NCI-H510A (cell line): ENCODE measurements at regions not wholly inside any gene's neighbourhood (a gene's known extent, or its start where the extent isn't known, plus 50 kb on each side); places are given as distances from the start of the nearest gene placed in this dataset.

Experiments
- DNase-seq: peaks from one replicate; lab custom pipeline; 2025; lab: John Stamatoyannopoulos, UW

GRCh38 chr2:78439122-78439521 is 586.4 kb upstream of the REG3G start:
- no peak for DNase-seq

DNA sequence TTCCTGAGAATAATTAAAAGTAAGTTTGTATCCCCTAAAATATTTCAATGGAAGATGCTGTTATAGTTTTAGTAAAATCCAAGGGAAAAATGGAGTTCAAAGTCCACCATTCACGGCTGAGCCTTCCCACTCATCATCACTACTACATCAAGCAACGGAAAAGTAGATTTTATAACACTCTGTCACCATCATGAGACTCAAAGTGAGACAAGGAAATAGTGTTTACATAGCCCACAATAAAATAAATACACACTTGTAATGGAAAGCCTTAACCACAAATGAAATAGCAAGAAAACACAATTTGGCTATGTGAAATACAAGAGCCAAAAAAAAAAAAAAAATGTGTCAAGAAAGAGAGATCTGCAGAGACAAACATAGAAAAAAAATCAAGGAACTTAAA is 569.9 kb upstream of the REG3G start:
- DNase-seq, result no peak

- no peak for DNase-seq
Observed at GRCh38 chr2:78457269-78457668, 568.2 kb upstream of the REG3G start.

- no peak for DNase-seq
Observed at GRCh38 chr2:78465707-78466106, 559.8 kb upstream of the REG3G start.

DNA sequence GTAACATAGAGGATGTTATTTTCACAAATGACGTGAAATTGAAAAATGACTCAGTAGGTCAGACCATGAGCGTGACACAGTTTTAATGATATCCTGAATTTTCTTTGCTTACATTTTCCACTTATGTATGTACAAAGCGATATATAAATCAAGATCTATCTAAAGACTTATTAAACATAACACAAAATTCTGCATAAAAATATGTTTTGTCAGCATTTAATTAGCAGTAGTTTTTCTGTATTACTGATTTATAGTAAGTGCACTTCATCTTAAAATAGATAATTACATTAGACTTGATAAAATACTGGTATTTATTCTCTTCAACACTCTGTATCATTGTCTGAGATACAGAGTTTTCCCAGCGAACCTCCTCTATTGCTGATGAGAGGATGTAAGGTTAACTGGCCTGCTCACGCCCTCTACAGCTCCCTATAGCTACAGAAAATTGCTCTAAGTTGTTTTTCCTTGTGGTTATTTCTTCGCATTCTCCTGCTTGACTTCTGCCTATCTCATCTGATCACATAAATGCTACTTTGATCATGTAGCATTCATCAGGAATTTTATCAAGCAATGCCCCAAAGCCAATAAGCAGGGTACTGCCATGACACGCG is 548.8 kb upstream of the REG3G start:
- no peak for DNase-seq

- no peak for DNase-seq
Observed at GRCh38 chr2:78486565-78486964, 538.9 kb upstream of the REG3G start.

- DNase-seq, result no peak
Observed at GRCh38 chr2:78498125-78498524, 527.4 kb upstream of the REG3G start.

DNA sequence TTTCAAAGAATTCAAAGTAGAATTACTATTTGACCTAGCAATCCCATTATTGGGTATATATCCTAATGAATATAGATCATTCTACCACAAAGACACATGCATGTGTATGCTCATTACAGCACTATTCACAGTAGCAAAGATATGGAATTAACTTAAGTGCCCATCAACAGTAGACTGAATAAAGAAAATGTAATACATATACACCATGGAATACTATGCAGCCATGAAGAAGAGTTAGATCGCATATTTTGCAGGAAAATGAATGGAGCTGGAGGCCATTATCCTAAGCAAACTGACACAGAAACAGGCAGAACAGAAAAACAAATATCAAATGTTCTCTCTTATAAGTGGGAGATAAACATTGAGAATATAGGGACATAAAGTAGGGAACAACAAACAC is 519.2 kb upstream of the REG3G start:
- DNase-seq, result no peak

DNA sequence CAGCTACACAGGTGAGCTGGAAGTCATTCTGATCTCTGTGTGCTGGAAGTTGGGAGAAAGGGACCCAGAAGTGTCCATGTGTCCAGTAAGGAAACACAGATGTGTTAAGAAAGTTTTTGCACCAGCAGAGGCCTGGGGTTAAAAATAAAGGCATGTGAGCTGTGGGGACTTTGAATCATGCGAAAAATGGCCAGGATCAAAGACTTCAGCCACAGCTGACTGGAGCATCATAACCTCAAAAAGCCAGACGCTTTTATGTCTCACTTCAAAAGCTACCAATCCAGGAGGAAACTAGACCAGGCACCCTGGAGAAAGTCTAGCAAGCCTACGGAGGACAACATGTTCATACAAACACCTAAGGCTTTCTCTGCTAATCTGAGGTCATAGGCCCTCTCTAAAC is 503.6 kb upstream of the REG3G start:
- no peak for DNase-seq

- no peak for DNase-seq
Observed at GRCh38 chr2:78532762-78533379, 492.6 kb upstream of the REG3G start.

GRCh38 chr2:78535395-78535794 is 490.1 kb upstream of the REG3G start:
- DNase-seq, result no peak

- DNase-seq, result no peak
Observed at GRCh38 chr2:78538322-78538721, 487.2 kb upstream of the REG3G start.

DNA sequence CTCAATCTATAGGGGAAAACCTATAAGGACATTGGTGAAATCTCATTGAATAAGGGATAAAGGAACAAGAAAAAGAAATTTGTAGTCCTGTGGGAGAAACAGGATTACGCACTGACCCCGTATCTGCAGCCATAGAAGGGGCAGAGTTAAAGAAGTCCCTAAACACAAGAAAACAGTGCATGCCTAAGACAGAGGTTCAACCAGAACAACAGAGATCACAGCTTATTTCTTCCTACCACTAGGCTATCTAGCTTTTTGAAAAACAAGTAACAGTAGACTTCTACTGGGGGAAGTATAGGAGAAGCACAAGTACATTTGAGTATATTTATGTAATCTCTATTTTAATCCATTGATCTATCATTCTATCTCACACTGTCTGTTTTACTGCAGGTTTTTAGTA is 485.2 kb upstream of the REG3G start:
- DNase-seq, result no peak

DNA sequence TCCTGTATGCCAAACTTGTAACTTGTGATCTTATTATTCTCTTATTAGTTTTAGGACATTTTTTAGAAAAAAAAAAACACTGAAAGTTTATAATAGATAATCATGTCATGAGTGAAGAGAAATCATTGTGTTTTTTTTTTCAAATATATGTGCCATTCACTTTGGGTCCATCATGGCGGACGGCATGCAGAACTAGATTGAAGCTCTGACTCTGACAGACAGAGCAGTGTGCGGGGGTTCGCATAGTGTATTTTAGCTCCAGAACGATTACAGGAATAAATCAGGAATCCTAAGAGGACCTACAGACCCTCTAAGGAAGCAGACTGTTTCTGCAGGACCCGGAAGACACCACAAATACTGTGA is 484.4 kb upstream of the REG3G start:
- DNase-seq, result no peak

GRCh38 chr2:78541451-78542267 is 483.8 kb upstream of the REG3G start:
- peak; percentile 64 for DNase-seq

GRCh38 chr2:78546843-78547242 is 478.7 kb upstream of the REG3G start:
- no peak for DNase-seq

- DNase-seq, result no peak
Observed at GRCh38 chr2:78549766-78550165, 475.7 kb upstream of the REG3G start.

GRCh38 chr2:78553866-78554647 is 471.4 kb upstream of the REG3G start:
- DNase-seq, result no peak

- DNase-seq, result no peak
Observed at GRCh38 chr2:78561876-78562275, 463.6 kb upstream of the REG3G start.

DNA sequence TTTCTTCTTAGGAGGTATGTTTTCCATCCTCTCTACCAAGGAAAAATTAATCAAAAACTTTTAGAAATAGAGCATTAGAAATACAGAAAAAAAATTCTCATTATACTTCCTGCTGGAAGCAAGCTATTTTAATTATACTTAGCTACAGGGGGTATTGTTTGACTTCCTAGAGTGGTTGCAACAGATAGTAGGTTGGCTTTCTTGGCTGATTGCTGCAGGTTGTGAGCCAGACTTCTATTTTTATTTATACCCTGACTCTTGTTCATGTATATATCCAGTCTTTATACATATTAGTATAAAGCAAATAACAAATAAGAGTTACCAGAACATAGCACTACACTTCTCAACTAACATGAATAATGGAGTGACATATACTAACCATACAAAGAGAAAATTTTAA is 460.8 kb upstream of the REG3G start:
- DNase-seq, result no peak

GRCh38 chr2:78568782-78569373 is 456.6 kb upstream of the REG3G start:
- DNase-seq, result no peak

GRCh38 chr2:78576409-78576808 is 449.1 kb upstream of the REG3G start:
- DNase-seq, result no peak
